ENCODE measurements at regions not wholly inside any gene's neighbourhood (a gene's known extent, or its start where the extent isn't known, plus 50 kb on each side); places are given as distances from the start of the nearest gene placed in this dataset.

- Histone ChIP-seq H3K27ac (ENCODE audit: low read length) (no peak overlapping the region), H3K4me3 (ENCODE audit: low read depth in 2 of 2, low read length in 2 of 2) (no peak overlapping the region), H3K27me3 (ENCODE audit: control insufficient read depth, insufficient read depth, low read length) (no peaks in the 10 kb centered on the region), H3K4me1 (ENCODE audit: control insufficient read depth, insufficient read depth, low read length) (no peaks in the 10 kb centered on the region), H3K9me3 (ENCODE audit: control insufficient read depth, insufficient read depth, low read depth, low read length) (no peaks in the 10 kb centered on the region), H3K36me3 (ENCODE audit: control insufficient read depth, insufficient read depth, low read length) (no peaks in the 10 kb centered on the region)
- in situ Hi-C loops (cut with HindIII; ENCODE audit: low pct_unique_long_range_greater_than_20kb, low sequenced_read_pairs), result no loop called here
- intact Hi-C loops (cut with micrococcal nuclease; ENCODE audit: unreplicated experiment), result no loop called here
- DNase-seq (ENCODE audit: low read depth, low spot score) (no peak), ATAC-seq (no peak)
- POLR2A ChIA-PET, result no interaction called here
- TF ChIP-seq POLR2AphosphoS5 (IDR thresholded peaks at IDR 0.05; ENCODE audit: low read depth, low read length) (no peak), CTCF (IDR thresholded peaks at IDR 0.05) (no peak), TCF7L2 (IDR thresholded peaks at IDR 0.05; ENCODE audit: low read depth, low read length) (no peak), SIN3A (IDR thresholded peaks at IDR 0.05; ENCODE audit: borderline replicate concordance, insufficient read depth, low read depth, low read length) (no peak), REST (IDR thresholded peaks at IDR 0.05; ENCODE audit: insufficient read depth in 1 of 2, low read depth in 2 of 2, low read length in 1 of 2) (no peak)
- CTCF ChIA-PET, result no interaction called here
- no TSS peak for BruUV-seq (replicated peaks)
Observed at GRCh38 chr6:131469130-131469529, 103.9 kb upstream of the ARG1 start.

GRCh38 chr6:131470534-131470933, 102.5 kb upstream of the ARG1 start:
- CTCF ChIA-PET, result interaction anchor here (0.5 kb wide), 1 partner anchor 11 kb away, joined by 3 read pairs; no protein-coding TSS in a partner anchor
- no TSS peak for BruUV-seq (replicated peaks)
- Histone ChIP-seq H3K27me3 (ENCODE audit: control insufficient read depth, insufficient read depth, low read length) (no peaks in the 10 kb centered on the region), H3K27ac (ENCODE audit: low read length) (no peak overlapping the region), H3K4me1 (ENCODE audit: control insufficient read depth, insufficient read depth, low read length) (no peaks in the 10 kb centered on the region), H3K4me3 (ENCODE audit: low read depth in 2 of 2, low read length in 2 of 2) (no peak overlapping the region), H3K9me3 (ENCODE audit: control insufficient read depth, insufficient read depth, low read depth, low read length) (no peaks in the 10 kb centered on the region), H3K36me3 (ENCODE audit: control insufficient read depth, insufficient read depth, low read length) (no peaks in the 10 kb centered on the region)
- in situ Hi-C loops (cut with HindIII; ENCODE audit: low pct_unique_long_range_greater_than_20kb, low sequenced_read_pairs) (no loop called here), intact Hi-C loops (cut with micrococcal nuclease; ENCODE audit: unreplicated experiment) (no loop called here)
- POLR2A ChIA-PET, result no interaction called here
- ATAC-seq (no peak), DNase-seq (ENCODE audit: low read depth, low spot score) (no peak)
- TF ChIP-seq REST (IDR thresholded peaks at IDR 0.05; ENCODE audit: insufficient read depth in 1 of 2, low read depth in 2 of 2, low read length in 1 of 2), result no peak
- no peak for TF ChIP-seq SIN3A (IDR thresholded peaks at IDR 0.05; ENCODE audit: borderline replicate concordance, insufficient read depth, low read depth, low read length)
- TF ChIP-seq TCF7L2 (IDR thresholded peaks at IDR 0.05; ENCODE audit: low read depth, low read length), result no peak
- TF ChIP-seq POLR2AphosphoS5 (IDR thresholded peaks at IDR 0.05; ENCODE audit: low read depth, low read length), result no peak
- no peak for TF ChIP-seq CTCF (IDR thresholded peaks at IDR 0.05)
